Urothelium cell line (cell line): ENCODE measurements at regions not wholly inside any gene's neighbourhood (a gene's known extent, or its start where the extent isn't known, plus 50 kb on each side); places are given as distances from the start of the nearest gene placed in this dataset.
"Not testable (repeated sequence)": the region's sequence is repeated elsewhere in the genome, so short reads cannot be mapped to it uniquely, and the experiment has no call there.

Experiments
- DNase-seq: peaks from one replicate; pipeline ENCODE4 v3.0.0; 2011; ENCODE audit warnings: low spot score, mixed read lengths
- FAIRE-seq: peaks from 2 replicates; lab custom pipeline; 2011; peaks lifted over from hg19 to GRCh38; lab: Jason Lieb, UNC

DNA sequence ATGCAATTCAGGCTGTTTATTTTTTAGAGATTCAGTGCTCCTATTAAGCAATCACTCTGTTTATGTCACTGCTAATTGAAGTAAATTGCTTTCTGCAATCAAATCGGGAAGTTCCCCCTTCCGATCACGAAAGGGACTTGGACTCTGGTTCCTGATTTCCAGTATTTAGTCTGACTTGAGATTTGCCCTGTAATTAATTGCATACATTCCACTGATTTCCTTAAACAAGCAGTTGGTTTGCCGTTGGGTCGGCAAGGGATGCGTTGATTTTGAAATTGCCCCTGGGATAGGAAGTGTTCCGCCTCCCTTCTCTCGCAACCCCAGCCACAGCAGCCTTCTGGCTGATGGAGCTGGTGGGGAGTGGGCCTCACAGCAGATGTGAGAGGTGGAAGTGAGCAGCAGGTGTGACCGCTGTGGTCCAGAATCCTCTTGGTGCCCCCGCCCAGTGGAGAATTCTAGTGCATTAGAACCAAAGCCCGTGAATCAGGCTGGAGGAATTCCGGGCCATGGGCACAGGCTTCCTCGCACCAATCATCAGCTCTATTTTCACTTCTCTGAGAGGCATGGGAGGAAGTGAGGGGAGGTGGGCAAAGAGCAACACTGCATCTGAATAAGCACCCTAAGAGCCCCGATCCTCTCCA, 102.5 kb downstream of the SPRY4 start:
- FAIRE-seq (no peak), DNase-seq (peak; percentile 32)

GRCh38 chr5:142221091-142221860, 103.5 kb downstream of the SPRY4 start:
- FAIRE-seq (no peak), DNase-seq (no peak)

DNA sequence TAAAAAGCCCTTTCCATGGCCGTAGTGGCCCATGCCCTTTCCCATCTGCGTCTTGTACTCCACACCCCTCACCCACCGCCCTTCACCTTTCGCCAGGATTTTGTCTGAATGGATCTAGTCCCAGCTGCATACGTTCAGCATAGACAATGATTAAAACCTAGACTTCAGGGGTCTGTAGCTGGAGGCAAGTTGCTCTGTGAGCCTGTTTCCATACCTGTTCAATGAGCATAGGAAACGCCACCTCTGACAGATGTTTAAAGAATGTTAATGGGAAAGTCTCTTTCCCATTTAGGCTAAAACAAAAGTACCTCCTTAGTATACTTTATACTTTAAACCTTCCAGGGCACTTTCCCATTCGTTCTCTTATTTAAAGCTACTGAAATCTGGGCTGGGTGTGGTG, 105.7 kb downstream of the SPRY4 start:
- no peak for FAIRE-seq

GRCh38 chr5:142216931-142217330, 107.9 kb downstream of the SPRY4 start:
- DNase-seq (no peak), FAIRE-seq (no peak)

More for the DNA sequence above, 105.7 kb downstream of the SPRY4 start:
- no peak for DNase-seq

- FAIRE-seq = no peak
- DNase-seq = peak; percentile 90
These were observed 107.5 kb downstream of the NDFIP1 start for GRCh38 chr5:142215915-142216681.

DNA sequence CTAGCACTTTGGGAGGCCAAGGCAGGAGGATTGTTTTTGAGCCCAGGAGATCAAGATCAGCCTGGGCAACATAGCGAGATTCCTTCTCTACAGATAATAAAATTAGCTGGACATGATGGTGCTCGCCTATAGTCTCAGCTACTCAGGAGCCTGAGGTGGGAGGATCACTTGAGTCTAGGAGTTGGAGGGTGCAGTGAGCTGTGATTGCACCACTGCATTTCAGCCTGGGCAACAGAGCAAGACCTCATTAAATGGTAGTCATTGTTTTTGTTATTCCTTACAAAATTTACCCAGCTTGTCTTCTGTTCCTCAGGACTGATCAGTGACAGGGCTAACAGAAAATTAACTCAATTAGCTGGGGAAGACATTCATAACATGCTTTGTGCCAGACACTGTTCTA, 104.5 kb downstream of the NDFIP1 start:
- FAIRE-seq = no peak
- DNase-seq = no peak

GRCh38 chr5:142211918-142212317, 103.3 kb downstream of the NDFIP1 start:
- no peak for FAIRE-seq
- no peak for DNase-seq

- DNase-seq (no peak), FAIRE-seq (no peak)
These were observed 102.4 kb downstream of the NDFIP1 start for GRCh38 chr5:142210864-142211412.

- FAIRE-seq (no peak), DNase-seq (no peak)
These were observed 101.4 kb downstream of the NDFIP1 start for GRCh38 chr5:142210011-142210410.

GRCh38 chr5:142208777-142209312, 100.3 kb downstream of the NDFIP1 start:
- FAIRE-seq = no peak
- no peak for DNase-seq

DNA sequence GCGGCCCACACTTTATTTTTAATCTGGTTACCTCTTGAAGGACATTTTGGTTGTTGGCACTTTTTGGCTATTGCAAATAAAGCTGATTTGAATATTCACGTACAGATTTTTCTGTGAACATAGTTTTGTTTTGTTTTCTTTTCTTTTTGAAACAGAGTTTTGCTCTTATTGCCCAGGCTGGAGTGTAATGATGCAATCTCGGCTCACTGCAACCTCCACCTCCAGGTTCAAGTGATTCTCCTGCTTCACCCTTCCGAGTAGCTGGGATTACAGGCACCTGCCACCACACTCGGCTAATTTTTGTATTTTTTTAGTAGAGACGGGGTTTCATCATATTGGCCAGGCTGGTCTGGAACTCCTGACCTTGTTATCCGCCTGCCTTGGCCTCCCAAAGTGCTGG, 99.7 kb downstream of the NDFIP1 start:
- DNase-seq, FAIRE-seq: not testable (repeated sequence)

- FAIRE-seq = no peak
- no peak for DNase-seq
These were observed 98.2 kb downstream of the NDFIP1 start for GRCh38 chr5:142206801-142207200.

DNA sequence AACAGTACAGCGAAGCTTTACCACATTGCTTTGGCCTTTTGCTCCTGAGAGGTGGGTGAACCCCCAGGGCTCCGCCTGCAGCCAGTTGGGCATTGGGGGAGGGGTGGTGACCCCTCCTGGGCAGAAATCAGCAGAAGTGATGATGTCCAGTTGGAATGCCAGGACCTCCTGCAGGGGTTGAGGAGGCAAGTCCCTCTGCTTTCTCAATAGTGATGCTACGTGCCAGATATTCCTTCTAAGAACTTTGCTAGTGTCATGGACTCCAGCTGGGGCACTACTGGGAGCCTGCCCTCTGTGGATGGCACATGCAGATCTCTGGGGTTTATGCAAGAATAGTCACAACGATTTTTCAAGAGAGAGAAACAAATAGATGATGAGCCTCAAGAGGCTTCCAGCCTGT, 95.6 kb downstream of the NDFIP1 start:
- FAIRE-seq (no peak), DNase-seq (no peak)
